ENCODE measurements at regions not wholly inside any gene's neighbourhood (a gene's known extent, or its start where the extent isn't known, plus 50 kb on each side); places are given as distances from the start of the nearest gene placed in this dataset.

DNA sequence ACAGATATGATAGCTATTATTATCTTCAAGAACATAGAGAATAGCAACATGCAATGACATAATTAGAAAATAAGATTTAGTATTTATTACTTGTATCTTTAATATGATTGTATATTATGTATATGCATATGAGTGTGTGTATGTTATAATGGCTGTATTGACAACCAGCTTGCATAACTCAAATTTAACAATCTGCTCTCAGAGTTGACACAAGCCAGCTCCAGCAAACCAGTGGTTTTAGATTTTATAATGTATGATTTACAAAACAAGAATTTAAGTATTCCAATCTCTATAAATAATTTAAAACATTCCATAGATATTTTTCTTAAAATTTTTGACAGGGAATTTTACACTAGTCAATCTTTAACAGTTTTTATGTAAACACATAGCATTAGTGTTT, 935.9 kb upstream of the EPHA5 start:
- no peaks in the 10 kb centered on the region for H3K36me3 ChIP-seq
- H3K9me3 ChIP-seq, result no peaks in the 10 kb centered on the region
- TF ChIP-seq, protein P1, sequence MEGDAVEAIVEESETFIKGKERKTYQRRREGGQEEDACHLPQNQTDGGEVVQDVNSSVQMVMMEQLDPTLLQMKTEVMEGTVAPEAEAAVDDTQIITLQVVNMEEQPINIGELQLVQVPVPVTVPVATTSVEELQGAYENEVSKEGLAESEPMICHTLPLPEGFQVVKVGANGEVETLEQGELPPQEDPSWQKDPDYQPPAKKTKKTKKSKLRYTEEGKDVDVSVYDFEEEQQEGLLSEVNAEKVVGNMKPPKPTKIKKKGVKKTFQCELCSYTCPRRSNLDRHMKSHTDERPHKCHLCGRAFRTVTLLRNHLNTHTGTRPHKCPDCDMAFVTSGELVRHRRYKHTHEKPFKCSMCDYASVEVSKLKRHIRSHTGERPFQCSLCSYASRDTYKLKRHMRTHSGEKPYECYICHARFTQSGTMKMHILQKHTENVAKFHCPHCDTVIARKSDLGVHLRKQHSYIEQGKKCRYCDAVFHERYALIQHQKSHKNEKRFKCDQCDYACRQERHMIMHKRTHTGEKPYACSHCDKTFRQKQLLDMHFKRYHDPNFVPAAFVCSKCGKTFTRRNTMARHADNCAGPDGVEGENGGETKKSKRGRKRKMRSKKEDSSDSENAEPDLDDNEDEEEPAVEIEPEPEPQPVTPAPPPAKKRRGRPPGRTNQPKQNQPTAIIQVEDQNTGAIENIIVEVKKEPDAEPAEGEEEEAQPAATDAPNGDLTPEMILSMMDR (IDR thresholded peaks at IDR 0.05), result no peak
- no peaks in the 10 kb centered on the region for H3K4me1 ChIP-seq
- DNase-seq, result no peak
- no peak overlapping the region for H3K27ac ChIP-seq
- H3K27me3 ChIP-seq, result no peaks in the 10 kb centered on the region
- intact Hi-C loops (cut with DNase I; ENCODE audit: low total_unique reads), result no loop called here
- H3K4me3 ChIP-seq, result no peak overlapping the region

GRCh38 chr4:66604192-66604591, 933.9 kb upstream of the EPHA5 start:
- Histone ChIP-seq H3K27me3 (no peaks in the 10 kb centered on the region), H3K4me3 (no peak overlapping the region), H3K36me3 (no peaks in the 10 kb centered on the region), H3K27ac (no peak overlapping the region), H3K9me3 (no peaks in the 10 kb centered on the region), H3K4me1 (no peaks in the 10 kb centered on the region)
- intact Hi-C loops (cut with DNase I; ENCODE audit: low total_unique reads), result no loop called here
- no peak for DNase-seq
- TF ChIP-seq, protein P1 (IDR thresholded peaks at IDR 0.05), result no peak

- Histone ChIP-seq H3K36me3 (no peaks in the 10 kb centered on the region), H3K4me1 (no peaks in the 10 kb centered on the region), H3K4me3 (no peak overlapping the region), H3K9me3 (no peaks in the 10 kb centered on the region), H3K27me3 (no peaks in the 10 kb centered on the region), H3K27ac (no peak overlapping the region)
- TF ChIP-seq, protein P1 (IDR thresholded peaks at IDR 0.05), result no peak
- intact Hi-C loops (cut with DNase I; ENCODE audit: low total_unique reads), result no loop called here
- DNase-seq, result no peak
Measured at GRCh38 chr4:66602622-66603021, 932.3 kb upstream of the EPHA5 start.

DNA sequence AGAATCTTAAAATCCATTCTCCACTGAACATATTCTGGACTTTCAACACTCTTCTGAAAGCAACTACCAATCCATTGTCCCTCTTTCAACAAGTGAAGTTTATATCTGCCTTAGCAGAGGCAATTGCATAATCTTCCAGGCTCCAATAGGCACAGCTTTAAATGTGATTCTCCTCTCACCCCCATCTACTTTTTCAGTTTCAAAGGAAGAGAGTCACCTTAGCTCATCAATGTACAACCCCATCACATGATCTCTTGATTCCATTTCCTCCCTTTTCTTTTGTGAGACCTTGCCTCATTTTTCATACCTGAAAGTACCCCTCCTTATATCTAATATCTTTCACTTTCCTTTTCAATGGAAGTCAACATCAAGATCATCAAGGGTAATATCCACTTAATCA, 921.7 kb upstream of the EPHA5 start:
- H3K4me1 ChIP-seq, result no peaks in the 10 kb centered on the region
- no peaks in the 10 kb centered on the region for H3K9me3 ChIP-seq
- no peak for DNase-seq
- H3K27me3 ChIP-seq, result no peaks in the 10 kb centered on the region
- TF ChIP-seq, protein P1 (IDR thresholded peaks at IDR 0.05), result no peak
- no peak overlapping the region for H3K27ac ChIP-seq
- intact Hi-C loops (cut with DNase I; ENCODE audit: low total_unique reads), result no loop called here
- no peaks in the 10 kb centered on the region for H3K36me3 ChIP-seq
- no peak overlapping the region for H3K4me3 ChIP-seq

DNA sequence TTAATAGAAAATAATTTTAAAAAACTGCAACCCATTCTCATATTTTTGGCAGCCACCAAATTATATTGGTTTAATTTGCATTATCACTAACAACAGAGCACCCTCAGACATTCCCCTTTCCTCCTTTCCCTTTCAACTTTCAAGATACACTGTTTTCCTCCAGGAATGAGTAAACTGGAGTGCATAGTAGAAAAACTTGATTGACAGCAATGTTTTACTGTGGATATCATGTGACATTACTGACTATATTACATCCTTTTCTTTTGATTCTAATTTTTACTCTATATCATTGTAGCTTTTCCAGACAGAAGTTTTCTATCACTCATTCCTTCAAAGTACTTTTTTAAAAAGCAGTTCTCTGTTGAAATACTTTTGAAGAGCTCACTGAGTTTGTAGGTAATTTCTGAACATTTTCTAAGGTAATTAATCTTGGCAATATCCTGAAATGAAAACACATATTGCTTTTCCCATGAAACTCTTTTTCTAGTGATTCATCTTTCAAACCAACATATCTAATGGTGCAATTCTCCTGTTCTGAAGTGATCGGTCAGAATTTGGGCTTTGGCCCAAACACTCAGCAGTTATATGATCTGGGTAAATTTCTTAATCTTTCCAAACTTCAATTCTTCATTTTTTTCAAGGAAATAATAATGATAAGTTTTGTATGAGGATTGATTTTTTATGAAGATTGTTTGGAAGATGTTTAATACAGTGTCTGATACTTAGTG, 920.4 kb upstream of the EPHA5 start:
- no peak overlapping the region for H3K27ac ChIP-seq
- intact Hi-C loops (cut with DNase I; ENCODE audit: low total_unique reads), result no loop called here
- H3K9me3 ChIP-seq, result no peaks in the 10 kb centered on the region
- no peaks in the 10 kb centered on the region for H3K27me3 ChIP-seq
- DNase-seq, result no peak
- no peaks in the 10 kb centered on the region for H3K36me3 ChIP-seq
- no peaks in the 10 kb centered on the region for H3K4me1 ChIP-seq
- H3K4me3 ChIP-seq, result no peak overlapping the region
- TF ChIP-seq, protein P1 (IDR thresholded peaks at IDR 0.05), result no peak

GRCh38 chr4:66589183-66589582, 918.9 kb upstream of the EPHA5 start:
- no peak overlapping the region for H3K4me3 ChIP-seq

More at GRCh38 chr4:66589183-66589582, 918.9 kb upstream of the EPHA5 start:
- no peaks in the 10 kb centered on the region for H3K27me3 ChIP-seq
- no peaks in the 10 kb centered on the region for H3K4me1 ChIP-seq
- intact Hi-C loops (cut with DNase I; ENCODE audit: low total_unique reads), result no loop called here
- H3K9me3 ChIP-seq, result no peaks in the 10 kb centered on the region
- DNase-seq, result no peak
- H3K27ac ChIP-seq, result no peak overlapping the region
- TF ChIP-seq, protein P1 (IDR thresholded peaks at IDR 0.05), result no peak
- no peaks in the 10 kb centered on the region for H3K36me3 ChIP-seq
